ENCODE measurements at regions not wholly inside any gene's neighbourhood (a gene's known extent, or its start where the extent isn't known, plus 50 kb on each side); places are given as distances from the start of the nearest gene placed in this dataset.

DNA sequence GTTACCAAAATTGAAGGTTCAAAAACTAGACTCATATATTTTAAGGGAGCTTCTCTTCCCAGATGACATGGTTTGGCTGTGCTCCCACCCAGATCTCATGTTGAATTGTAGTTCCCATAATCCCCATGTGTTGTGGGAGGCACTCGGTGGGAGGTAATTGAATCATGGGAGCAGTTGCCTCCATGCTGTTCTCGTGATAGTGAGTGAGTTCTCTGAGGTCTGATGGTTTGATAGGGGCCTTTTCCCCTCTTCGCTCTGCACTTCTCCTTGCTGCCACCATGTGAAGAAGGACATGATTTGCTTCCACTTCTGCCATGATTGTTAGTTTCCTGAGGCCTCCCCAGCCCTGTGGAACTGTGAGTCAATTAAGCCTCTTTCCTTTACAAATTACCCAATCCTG, 140.1 kb downstream of the MAIP1 start:
- no peak for FAIRE-seq
- peaks cover 5 to 6% of the 10 kb centered on the region in 2 experiments for H3K27me3 ChIP-seq (ENCODE audit: control insufficient read depth in 2 of 2, insufficient read depth in 2 of 2, low read length in 2 of 2)
- POLR2A ChIA-PET: no interaction called here
- H3K4me1 ChIP-seq (ENCODE audit: control insufficient read depth, extremely low read depth, insufficient read depth, low read length): no peaks in the 10 kb centered on the region
- CTCF ChIA-PET: no interaction called here
- dilution Hi-C loops (cut with MboI; ENCODE audit: extremely low pct_ligation_motif_present, low sequenced_read_pairs) (no loop called here), intact Hi-C loops (cut with micrococcal nuclease) (no loop called here)
- H3K27ac ChIP-seq (ENCODE audit: insufficient read depth, low read depth, low read length): no peak overlapping the region
- H3K79me2 ChIP-seq (ENCODE audit: control insufficient read depth, insufficient read depth, low read length): no peaks in the 10 kb centered on the region
- TF ChIP-seq POLR2AphosphoS5 (IDR thresholded peaks at IDR 0.05; ENCODE audit: insufficient read depth, low read depth, low read length) (no peak), JUN (IDR thresholded peaks at IDR 0.05; ENCODE audit: borderline replicate concordance, insufficient read depth, insufficient read length, low read depth) (no peak), POLR2A (IDR thresholded peaks at IDR 0.05; ENCODE audit: low read depth, low read length) (no peak), EZH2 (IDR thresholded peaks at IDR 0.05; ENCODE audit: borderline replicate concordance, low read depth, low read length, severe bottlenecking) (no peak), MYC (IDR thresholded peaks at IDR 0.05; ENCODE audit: low read depth, low read length) (no peak), FOS (IDR thresholded peaks at IDR 0.05; ENCODE audit: borderline replicate concordance, insufficient read depth, low read length) (no peak), GATA2 (IDR thresholded peaks at IDR 0.05; ENCODE audit: insufficient read depth, insufficient read length, low read depth, low read length) (no peak)
- TF ChIP-seq, protein P1, sequence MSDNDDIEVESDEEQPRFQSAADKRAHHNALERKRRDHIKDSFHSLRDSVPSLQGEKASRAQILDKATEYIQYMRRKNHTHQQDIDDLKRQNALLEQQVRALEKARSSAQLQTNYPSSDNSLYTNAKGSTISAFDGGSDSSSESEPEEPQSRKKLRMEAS (IDR thresholded peaks at IDR 0.05; ENCODE audit: insufficient read depth, insufficient read length): no peak
- TF ChIP-seq, protein P2, sequence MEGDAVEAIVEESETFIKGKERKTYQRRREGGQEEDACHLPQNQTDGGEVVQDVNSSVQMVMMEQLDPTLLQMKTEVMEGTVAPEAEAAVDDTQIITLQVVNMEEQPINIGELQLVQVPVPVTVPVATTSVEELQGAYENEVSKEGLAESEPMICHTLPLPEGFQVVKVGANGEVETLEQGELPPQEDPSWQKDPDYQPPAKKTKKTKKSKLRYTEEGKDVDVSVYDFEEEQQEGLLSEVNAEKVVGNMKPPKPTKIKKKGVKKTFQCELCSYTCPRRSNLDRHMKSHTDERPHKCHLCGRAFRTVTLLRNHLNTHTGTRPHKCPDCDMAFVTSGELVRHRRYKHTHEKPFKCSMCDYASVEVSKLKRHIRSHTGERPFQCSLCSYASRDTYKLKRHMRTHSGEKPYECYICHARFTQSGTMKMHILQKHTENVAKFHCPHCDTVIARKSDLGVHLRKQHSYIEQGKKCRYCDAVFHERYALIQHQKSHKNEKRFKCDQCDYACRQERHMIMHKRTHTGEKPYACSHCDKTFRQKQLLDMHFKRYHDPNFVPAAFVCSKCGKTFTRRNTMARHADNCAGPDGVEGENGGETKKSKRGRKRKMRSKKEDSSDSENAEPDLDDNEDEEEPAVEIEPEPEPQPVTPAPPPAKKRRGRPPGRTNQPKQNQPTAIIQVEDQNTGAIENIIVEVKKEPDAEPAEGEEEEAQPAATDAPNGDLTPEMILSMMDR (IDR thresholded peaks at IDR 0.05; ENCODE audit: extremely low read depth in 1 of 2, insufficient read depth in 1 of 2, low read depth in 1 of 2, low read length in 2 of 2): no peak
- no peaks in the 10 kb centered on the region for H3K36me3 ChIP-seq (ENCODE audit: control insufficient read depth in 2 of 2, extremely low read depth in 1 of 2, insufficient read depth in 2 of 2, low read length in 2 of 2)
- H2AFZ ChIP-seq (ENCODE audit: low read depth, low read length): no peak overlapping the region
- H3K9me3 ChIP-seq (replicated peaks; ENCODE audit: control insufficient read depth, insufficient read depth, low read length): no peaks in the 10 kb centered on the region
- H3K9me1 ChIP-seq (replicated peaks; ENCODE audit: control insufficient read depth, extremely low read depth, insufficient read depth, low read length): no peaks in the 10 kb centered on the region
- no peaks in the 10 kb centered on the region for H4K20me1 ChIP-seq (replicated peaks; ENCODE audit: control insufficient read depth, extremely low read depth, insufficient read depth, low read length)
- no TSS peak for BruUV-seq (replicated peaks)
- no peak overlapping the region for H3K4me3 ChIP-seq (replicated peaks in 1 of 3; ENCODE audit: insufficient read depth in 1 of 3, low read depth in 1 of 3, low read length in 3 of 3)
- DNase-seq (ENCODE audit: low read depth, low spot score): no peak
- no peak overlapping the region for H3K9ac ChIP-seq (replicated peaks; ENCODE audit: extremely low read depth, insufficient read depth, low read length)
- H3K4me2 ChIP-seq (ENCODE audit: insufficient read depth, low read length): no peak overlapping the region

Data from endothelial cell of umbilical vein (primary cell).